Natural killer cell treated with Interleukin-12 subunit alpha and Interleukin-12 subunit beta and Interleukin-15 and Interleukin-18, amount 100 ng/mL, for 72 hours (primary cell): ENCODE measurements at regions not wholly inside any gene's neighbourhood (a gene's known extent, or its start where the extent isn't known, plus 50 kb on each side); places are given as distances from the start of the nearest gene placed in this dataset.

ENCODE experiments used
- ATAC-seq, 2 donors: fragments of 150-1000 bp; cut with Tn5 transposase in 1 of 2; sonication (Bioruptor Pico), chemical (Tn5 transposase) in 1 of 2; 2 replicates each; pipeline ENCODE4 v1.10.0; 2021
- DNase-seq: peaks from one replicate; pipeline ENCODE4 v3.0.0; 2022; ENCODE audit warnings: low spot score
- H3K27ac Mint-ChIP-seq, 2 donors: 1 replicate in 1 of 2; 2 replicates in 1 of 2; pipeline ENCODE4 v1.8.0; 2022; ENCODE audit warnings: mixed read lengths in 2 of 2, mild to moderate bottlenecking in 1 of 2, moderate library complexity in 1 of 2
- H3K27me3 Mint-ChIP-seq, 2 donors: 1 replicate in 1 of 2; 2 replicates in 1 of 2; pipeline ENCODE4 v1.8.0; 2022; ENCODE audit warnings: mixed read lengths in 2 of 2
- H3K36me3 Mint-ChIP-seq: one replicate; pipeline ENCODE4 v1.8.0; 2022; ENCODE audit warnings: mixed read lengths
- H3K4me1 Mint-ChIP-seq, 2 donors: 1 replicate in 1 of 2; 2 replicates in 1 of 2; pipeline ENCODE4 v1.8.0; 2022; ENCODE audit warnings: low read depth in 2 of 2, mixed read lengths in 2 of 2, mild to moderate bottlenecking in 1 of 2
- H3K4me3 Mint-ChIP-seq: one replicate; pipeline ENCODE4 v1.8.0; 2022; ENCODE audit warnings: mixed read lengths
- H3K9me3 Mint-ChIP-seq: 2 replicates; pipeline ENCODE4 v1.8.0; 2022; ENCODE audit warnings: mixed read lengths

- Mint-ChIP-seq H3K9me3 (peaks cover 4% of the 10 kb centered on the region), H3K4me3 (no peak overlapping the region), H3K27me3 (no peaks in the 10 kb centered on the region), H3K27ac (no peak overlapping the region), H3K4me1 (no peaks in the 10 kb centered on the region), H3K36me3 (peaks cover 5% of the 10 kb centered on the region)
- ATAC-seq (no peak), DNase-seq (no peak)
Observed at GRCh38 chr18:22355598-22355997, 62.1 kb downstream of the CTAGE1 start.

DNA sequence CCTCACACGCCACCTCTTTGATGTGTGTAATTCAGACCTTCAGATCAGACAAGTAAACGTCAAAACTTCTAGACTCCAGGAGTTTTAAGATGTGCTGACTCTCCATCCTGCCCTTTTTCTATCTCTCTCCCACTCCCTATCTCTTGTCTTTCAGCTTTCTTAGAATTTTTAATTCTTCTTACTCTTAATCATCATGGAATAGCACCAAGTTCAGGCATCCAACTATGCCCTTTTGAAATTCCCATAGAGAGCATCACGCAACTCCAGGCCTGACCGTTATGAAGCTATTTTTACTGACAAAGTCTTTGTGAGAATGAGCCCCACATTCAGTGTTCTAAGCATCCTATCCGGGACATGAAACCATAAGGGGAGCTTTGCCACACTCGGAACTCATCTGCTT lies 62.6 kb downstream of the CTAGE1 start:
- H3K27me3 Mint-ChIP-seq, result no peaks in the 10 kb centered on the region
- H3K27ac Mint-ChIP-seq, result no peak overlapping the region
- no peak overlapping the region for H3K4me3 Mint-ChIP-seq
- ATAC-seq, result no peak
- H3K36me3 Mint-ChIP-seq, result peaks cover 5% of the 10 kb centered on the region
- peaks cover 0 to under 1% of the 10 kb centered on the region in 2 donors for H3K4me1 Mint-ChIP-seq
- DNase-seq, result no peak
- H3K9me3 Mint-ChIP-seq, result peaks cover 4% of the 10 kb centered on the region

GRCh38 chr18:22349966-22350365 lies 67.7 kb downstream of the CTAGE1 start:
- H3K36me3 Mint-ChIP-seq, result peaks cover 5% of the 10 kb centered on the region
- peak overlapping the region; percentile 70 to 80 for H3K27ac Mint-ChIP-seq
- ATAC-seq (no peak), DNase-seq (no peak)
- peak overlapping the region; percentile 86 for H3K4me3 Mint-ChIP-seq
- H3K9me3 Mint-ChIP-seq, result peaks cover 4% of the 10 kb centered on the region
- H3K27me3 Mint-ChIP-seq, result peaks cover 0 to 2% of the 10 kb centered on the region in 2 donors
- H3K4me1 Mint-ChIP-seq, result peaks cover 37 to 46% of the 10 kb centered on the region in 2 donors

- Mint-ChIP-seq H3K27me3 (peaks cover 0 to 2% of the 10 kb centered on the region in 2 donors), H3K36me3 (peaks cover 5% of the 10 kb centered on the region), H3K9me3 (peaks cover 4% of the 10 kb centered on the region), H3K27ac (peak overlapping the region; percentile 70 to 80), H3K4me3 (peak overlapping the region; percentile 86), H3K4me1 (peaks cover 43 to 51% of the 10 kb centered on the region in 2 donors)
- ATAC-seq (no peak), DNase-seq (no peak)
Observed at GRCh38 chr18:22349317-22349898, 68.3 kb downstream of the CTAGE1 start.

DNA sequence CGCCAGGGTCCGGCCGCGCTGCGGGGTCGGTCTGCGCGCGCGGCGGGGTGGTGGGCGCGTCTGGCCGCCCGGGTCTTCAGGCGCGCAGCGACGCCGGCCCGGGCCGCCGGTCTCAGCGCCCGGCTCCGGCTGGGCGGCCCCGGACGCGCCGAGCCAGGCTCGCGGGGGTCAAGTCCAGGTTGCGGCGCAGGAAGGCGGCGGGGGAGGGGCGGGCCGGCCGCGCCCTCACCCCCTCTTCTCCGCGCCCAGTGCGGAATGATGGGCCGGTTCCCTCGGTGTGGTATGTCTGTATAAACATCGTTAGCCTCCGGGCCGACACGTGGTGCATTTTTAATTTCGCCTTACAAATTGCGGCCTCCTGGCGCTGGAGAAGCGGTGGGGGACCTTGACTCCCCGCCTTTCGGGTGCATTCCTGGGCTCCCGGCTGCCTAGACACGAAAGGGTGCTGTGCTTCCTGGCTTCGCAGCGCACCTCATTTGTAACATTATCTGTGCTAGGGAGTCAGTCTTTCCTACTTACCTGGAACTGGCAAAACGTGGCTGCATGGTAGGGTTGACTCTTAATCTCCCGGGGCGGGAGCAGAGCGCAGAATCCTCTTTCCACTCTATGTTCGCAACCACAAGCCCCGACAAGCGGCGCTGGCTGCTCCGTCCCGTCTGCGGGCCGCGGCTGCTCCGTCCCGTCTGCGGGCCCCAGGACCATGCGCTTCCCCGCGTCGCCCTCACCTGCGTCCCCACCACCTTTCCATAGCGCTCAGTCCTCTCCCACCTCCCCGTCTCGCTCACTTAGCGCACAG lies 69.0 kb downstream of the CTAGE1 start:
- DNase-seq (no peak), ATAC-seq (peak; percentile 51 to 67)
- Mint-ChIP-seq H3K4me3 (peak overlapping the region; percentile 86), H3K27me3 (peaks cover 0 to 2% of the 10 kb centered on the region in 2 donors), H3K9me3 (peaks cover 4% of the 10 kb centered on the region), H3K27ac (peak overlapping the region; percentile 80 to 81), H3K36me3 (peaks cover 5% of the 10 kb centered on the region), H3K4me1 (peaks cover 50 to 58% of the 10 kb centered on the region in 2 donors)

DNA sequence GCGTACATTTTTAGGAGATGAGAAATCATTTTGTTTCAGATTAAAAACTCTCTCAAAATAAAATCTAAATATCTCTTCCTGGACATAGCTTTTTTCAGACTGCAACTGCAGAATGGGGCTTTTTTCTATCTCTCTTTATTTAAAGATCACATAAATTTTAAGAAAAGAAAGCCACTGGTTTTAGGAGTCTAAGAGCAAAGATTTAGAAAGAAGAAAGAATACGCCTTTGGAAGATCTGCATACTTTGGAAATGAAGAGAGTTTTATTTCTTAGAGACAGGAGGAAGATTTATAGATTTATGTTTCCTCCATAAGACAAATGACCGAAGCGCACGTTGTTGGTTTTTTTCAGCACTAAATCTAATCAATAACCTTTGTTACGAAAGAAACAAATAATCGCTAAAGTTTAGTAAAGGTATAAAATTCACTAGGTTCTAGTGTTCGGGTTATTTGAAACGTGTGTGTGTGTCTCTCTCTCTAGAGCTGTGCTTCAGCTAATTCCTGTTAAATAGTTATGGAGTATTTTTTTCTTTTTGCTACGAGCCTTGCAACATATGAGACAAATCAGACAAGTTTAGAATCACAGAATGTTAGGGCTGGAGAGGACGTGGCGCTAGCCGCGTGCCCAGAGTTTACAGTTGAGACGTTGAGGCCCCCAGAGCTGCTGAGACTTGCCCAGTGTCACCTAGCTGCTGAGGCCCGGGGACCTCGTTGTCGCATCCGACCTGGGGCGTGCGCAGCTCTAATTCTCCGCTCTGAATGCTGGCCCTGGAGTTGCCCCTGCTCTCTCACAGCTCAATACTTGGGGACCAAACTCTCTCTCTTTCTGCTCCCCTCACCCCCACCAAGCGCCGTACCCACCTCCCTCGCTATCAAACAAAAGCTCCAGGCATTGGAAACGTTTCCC lies 69.9 kb downstream of the CTAGE1 start:
- Mint-ChIP-seq H3K4me3 (peak overlapping the region; percentile 86), H3K4me1 (peaks cover 57 to 67% of the 10 kb centered on the region in 2 donors), H3K27ac (peak overlapping the region; percentile 80 to 81), H3K36me3 (no peaks in the 10 kb centered on the region), H3K9me3 (peaks cover 4% of the 10 kb centered on the region), H3K27me3 (peaks cover 0 to 2% of the 10 kb centered on the region in 2 donors)
- DNase-seq (no peak), ATAC-seq (peak; percentile 49 to 50)

DNA sequence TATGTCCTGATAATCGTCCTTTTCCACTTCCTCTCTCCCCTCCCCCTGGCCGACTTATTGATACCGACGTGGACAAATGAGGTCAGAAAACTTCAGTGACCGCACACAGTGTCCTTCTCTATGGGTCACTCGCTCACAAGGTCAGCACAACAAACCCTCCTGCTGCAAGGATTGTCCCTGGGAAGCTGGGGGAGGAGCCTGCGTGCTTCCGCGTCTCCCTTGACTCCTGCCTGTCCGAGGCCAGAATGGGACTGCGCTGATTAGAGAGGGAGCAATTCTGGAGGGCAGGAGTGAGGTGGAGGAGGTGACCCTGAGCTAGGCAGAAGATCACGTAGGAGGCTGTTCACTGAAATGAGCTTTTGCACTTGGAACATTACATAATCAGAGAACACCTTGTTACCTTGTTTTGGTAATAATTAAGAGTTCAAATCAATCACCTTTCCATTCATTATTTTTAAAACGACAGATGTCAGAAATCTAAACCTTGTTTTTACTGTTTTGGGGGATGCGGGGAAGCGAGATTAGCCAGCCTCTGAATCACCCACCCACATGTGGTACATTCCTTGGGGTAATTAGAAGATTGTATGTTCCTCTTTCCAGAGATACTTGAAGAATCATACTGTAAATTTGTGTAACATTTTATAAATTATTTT lies 70.6 kb downstream of the CTAGE1 start:
- Mint-ChIP-seq H3K9me3 (no peaks in the 10 kb centered on the region), H3K27me3 (peaks cover 0 to 2% of the 10 kb centered on the region in 2 donors), H3K27ac (peak overlapping the region; percentile 80 to 81), H3K4me1 (peaks cover 63 to 75% of the 10 kb centered on the region in 2 donors), H3K4me3 (peak overlapping the region; percentile 86), H3K36me3 (no peaks in the 10 kb centered on the region)
- ATAC-seq (no peak), DNase-seq (no peak)

- Mint-ChIP-seq H3K9me3 (no peaks in the 10 kb centered on the region), H3K4me3 (peak overlapping the region; percentile 86), H3K36me3 (no peaks in the 10 kb centered on the region), H3K27ac (peak overlapping the region; percentile 80 to 81), H3K27me3 (peaks cover 0 to 2% of the 10 kb centered on the region in 2 donors), H3K4me1 (peaks cover 66 to 78% of the 10 kb centered on the region in 2 donors)
- ATAC-seq (no peak), DNase-seq (no peak)
Observed at GRCh38 chr18:22346401-22346952, 71.2 kb downstream of the CTAGE1 start.

GRCh38 chr18:22345718-22346117 lies 72.0 kb downstream of the CTAGE1 start:
- Mint-ChIP-seq H3K27ac (peak overlapping the region; percentile 80 to 81), H3K9me3 (no peaks in the 10 kb centered on the region), H3K27me3 (peaks cover 0 to 2% of the 10 kb centered on the region in 2 donors), H3K36me3 (no peaks in the 10 kb centered on the region), H3K4me3 (peak overlapping the region; percentile 86), H3K4me1 (peaks cover 68 to 81% of the 10 kb centered on the region in 2 donors)
- ATAC-seq (peak in 1 of 2 donors; percentile 40), DNase-seq (no peak)

- peaks cover 0 to 2% of the 10 kb centered on the region in 2 donors for H3K27me3 Mint-ChIP-seq
- peak overlapping the region; percentile 80 to 81 for H3K27ac Mint-ChIP-seq
- H3K36me3 Mint-ChIP-seq, result no peaks in the 10 kb centered on the region
- H3K9me3 Mint-ChIP-seq, result no peaks in the 10 kb centered on the region
- DNase-seq, result no peak
- H3K4me3 Mint-ChIP-seq, result peak overlapping the region; percentile 86
- peak; percentile 78 to 85 for ATAC-seq
- peaks cover 68 to 81% of the 10 kb centered on the region in 2 donors for H3K4me1 Mint-ChIP-seq
Observed at GRCh38 chr18:22344908-22345670, 72.6 kb downstream of the CTAGE1 start.

DNA sequence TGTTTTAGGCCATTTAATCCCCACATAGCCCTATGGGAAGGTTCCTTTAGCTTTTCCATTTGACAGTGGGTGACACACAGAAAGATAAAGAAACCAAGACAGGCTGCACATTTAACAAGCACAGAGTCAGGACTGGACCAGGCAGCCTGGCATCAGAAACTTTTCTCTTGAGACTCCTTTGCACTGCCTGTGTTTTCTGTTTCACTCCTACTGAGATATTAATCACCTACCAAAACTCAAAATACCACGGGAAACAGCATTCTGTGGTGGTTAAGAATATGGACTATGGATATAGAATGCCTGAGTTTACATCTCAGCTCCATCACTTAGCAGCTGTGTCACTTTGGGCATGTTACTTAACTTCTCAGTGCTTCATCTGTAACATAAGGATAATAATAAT lies 73.3 kb downstream of the CTAGE1 start:
- H3K9me3 Mint-ChIP-seq, result no peaks in the 10 kb centered on the region

DNA sequence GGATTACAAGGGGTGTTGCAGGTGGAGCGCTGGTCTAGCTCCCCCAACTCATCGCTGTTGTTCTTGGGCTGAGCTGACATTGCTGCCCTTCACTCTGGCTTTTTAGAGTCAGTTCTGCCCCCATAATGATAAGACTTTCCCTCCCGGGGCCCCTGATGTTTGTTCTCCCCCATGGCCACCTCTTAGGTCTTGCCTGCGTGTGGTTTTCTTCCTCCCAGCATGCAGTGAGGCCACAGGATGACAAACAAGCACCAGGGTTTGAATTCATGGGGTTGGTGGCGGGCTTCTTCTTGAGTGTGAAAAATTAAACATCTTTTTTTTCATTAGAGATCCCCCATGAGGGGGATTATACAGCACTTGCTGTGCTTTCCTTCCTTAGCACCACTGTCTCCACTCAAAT lies 74.1 kb downstream of the CTAGE1 start:
- DNase-seq, result no peak
- H3K27me3 Mint-ChIP-seq, result no peaks in the 10 kb centered on the region
- peaks cover 60 to 70% of the 10 kb centered on the region in 2 donors for H3K4me1 Mint-ChIP-seq
- peak overlapping the region; percentile 86 for H3K4me3 Mint-ChIP-seq
- no peaks in the 10 kb centered on the region for H3K36me3 Mint-ChIP-seq
- no peak for ATAC-seq
- no peaks in the 10 kb centered on the region for H3K9me3 Mint-ChIP-seq
- peak overlapping the region; percentile 80 to 81 for H3K27ac Mint-ChIP-seq

More for the DNA sequence above, 73.3 kb downstream of the CTAGE1 start:
- Mint-ChIP-seq H3K36me3 (no peaks in the 10 kb centered on the region), H3K4me1 (peaks cover 63 to 74% of the 10 kb centered on the region in 2 donors), H3K27me3 (peaks cover 0 to 2% of the 10 kb centered on the region in 2 donors), H3K4me3 (peak overlapping the region; percentile 86), H3K27ac (peak overlapping the region; percentile 80 to 81)
- DNase-seq (no peak), ATAC-seq (peak in 1 of 2 donors; percentile 8)
